SU-DHL-6 (cell line): ENCODE measurements at regions not wholly inside any gene's neighbourhood (a gene's known extent, or its start where the extent isn't known, plus 50 kb on each side); places are given as distances from the start of the nearest gene placed in this dataset.

Experiments
- H2AFZ ChIP-seq: fragments of 200-600 bp; sonication (generic); 2 replicates; pipeline ENCODE4 v1.6.1; 2014; ENCODE audit warnings: low read depth, mild to moderate bottlenecking, moderate library complexity, mixed read lengths, antibody characterized with exemption, low read length; ENCODE audit not compliant: severe bottlenecking
- H3F3A ChIP-seq: fragments of 200-600 bp; shearing (Covaris generic); 2 replicates; pipeline ENCODE4 v1.6.0; 2016; ENCODE audit warnings: antibody characterized with exemption, mild to moderate bottlenecking; ENCODE audit not compliant: insufficient read depth
- H3K27ac ChIP-seq: fragments of 200-600 bp; sonication (generic); 2 replicates; pipeline ENCODE4 v1.5.1; 2016; ENCODE audit warnings: low read depth, mild to moderate bottlenecking, low read length, moderate library complexity, mixed read lengths
- H3K27me3 ChIP-seq: fragments of 200-600 bp; sonication (generic), shearing (Covaris generic); 2 replicates; pipeline ENCODE4 v1.6.0; 2014; ENCODE audit warnings: mild to moderate bottlenecking, low read length
- H3K36me3 ChIP-seq: fragments of 200-600 bp; sonication (generic); 2 replicates; pipeline ENCODE4 v1.6.1; 2014; ENCODE audit warnings: mild to moderate bottlenecking, low read length, mixed read lengths
- H3K4me2 ChIP-seq: fragments of 300-600, 200-600 bp; shearing (Covaris generic), sonication (generic); 2 replicates; pipeline ENCODE4 v1.6.0; 2014; ENCODE audit warnings: low read length, low read depth, mild to moderate bottlenecking; ENCODE audit not compliant: poor library complexity, severe bottlenecking
- H3K4me3 ChIP-seq: fragments of 200-600 bp; sonication (generic); 2 replicates; pipeline ENCODE4 v1.5.1; 2014; ENCODE audit warnings: antibody characterized with exemption, low read length, mild to moderate bottlenecking, mixed read lengths; ENCODE audit not compliant: insufficient read depth, poor library complexity, severe bottlenecking
- H3K79me2 ChIP-seq: fragments of 200-600 bp; sonication (generic); 2 replicates; pipeline ENCODE4 v1.6.1; 2014; ENCODE audit warnings: mild to moderate bottlenecking, low read length, moderate library complexity; ENCODE audit not compliant: insufficient read depth
- H3K9ac ChIP-seq: fragments of 200-600 bp; sonication (generic); 2 replicates; pipeline ENCODE4 v1.7.0; 2014; ENCODE audit warnings: mild to moderate bottlenecking, low read length
- H3K9me2 ChIP-seq: fragments of 200-600 bp; sonication (generic); replicated peaks from 2 replicates; pipeline ENCODE4 v1.6.1; 2014; ENCODE audit warnings: low read length; ENCODE audit not compliant: insufficient read depth
- H3K9me3 ChIP-seq: fragments of 200-600 bp; sonication (generic); 2 replicates; pipeline ENCODE4 v1.6.1; 2014; ENCODE audit warnings: low read length, mixed read lengths; ENCODE audit not compliant: insufficient read depth
- H4K20me1 ChIP-seq: fragments of 200-600 bp; sonication (generic); 2 replicates; pipeline ENCODE4 v1.6.1; 2014; ENCODE audit warnings: low read depth, mild to moderate bottlenecking, antibody characterized with exemption, low read length, moderate library complexity, mixed read lengths
- EZH2phosphoT487 ChIP-seq: fragments of 200-600 bp; sonication (generic), shearing (Covaris generic); conservative IDR thresholded peaks from 2 replicates; pipeline ENCODE4 v1.6.1; 2018; ENCODE audit warnings: mild to moderate bottlenecking, antibody characterized with exemption, low read length, moderate library complexity, mixed read lengths
- TF ChIP-seq, protein P1 (sequence below): fragments of 200-600 bp; sonication (generic); IDR thresholded peaks from one replicate; pipeline ENCODE4 v1.5.1; 2017; ENCODE audit warnings: antibody characterized with exemption, mild to moderate bottlenecking, low read length, moderate library complexity; ENCODE audit not compliant: insufficient read depth, poor library complexity, severe bottlenecking

DNA sequence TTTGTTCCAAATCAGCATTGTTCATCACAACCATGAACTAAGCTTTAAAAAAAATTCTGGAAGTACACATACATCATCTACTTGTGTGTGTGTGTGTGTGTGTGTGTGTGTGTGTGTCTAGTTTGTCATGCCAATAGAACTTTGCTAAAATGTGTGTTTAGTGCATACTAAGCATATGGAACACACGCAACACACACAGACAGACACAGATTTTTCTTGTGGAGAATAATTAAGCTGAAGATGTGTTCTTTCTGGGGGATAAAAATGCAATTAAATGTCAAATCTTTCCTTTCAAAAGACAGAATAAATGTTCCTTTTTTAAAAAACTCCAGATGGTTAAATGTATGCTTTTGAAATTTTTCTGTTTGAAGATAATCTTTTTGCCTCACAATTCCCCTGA is 530.4 kb upstream of the INTU start:
- no peak overlapping the region for H3K9ac ChIP-seq
- no peak overlapping the region for H2AFZ ChIP-seq
- H3K79me2 ChIP-seq: no peaks in the 10 kb centered on the region
- no peaks in the 10 kb centered on the region for H3K9me3 ChIP-seq
- H3K27ac ChIP-seq: no peak overlapping the region
- TF ChIP-seq, protein P1, sequence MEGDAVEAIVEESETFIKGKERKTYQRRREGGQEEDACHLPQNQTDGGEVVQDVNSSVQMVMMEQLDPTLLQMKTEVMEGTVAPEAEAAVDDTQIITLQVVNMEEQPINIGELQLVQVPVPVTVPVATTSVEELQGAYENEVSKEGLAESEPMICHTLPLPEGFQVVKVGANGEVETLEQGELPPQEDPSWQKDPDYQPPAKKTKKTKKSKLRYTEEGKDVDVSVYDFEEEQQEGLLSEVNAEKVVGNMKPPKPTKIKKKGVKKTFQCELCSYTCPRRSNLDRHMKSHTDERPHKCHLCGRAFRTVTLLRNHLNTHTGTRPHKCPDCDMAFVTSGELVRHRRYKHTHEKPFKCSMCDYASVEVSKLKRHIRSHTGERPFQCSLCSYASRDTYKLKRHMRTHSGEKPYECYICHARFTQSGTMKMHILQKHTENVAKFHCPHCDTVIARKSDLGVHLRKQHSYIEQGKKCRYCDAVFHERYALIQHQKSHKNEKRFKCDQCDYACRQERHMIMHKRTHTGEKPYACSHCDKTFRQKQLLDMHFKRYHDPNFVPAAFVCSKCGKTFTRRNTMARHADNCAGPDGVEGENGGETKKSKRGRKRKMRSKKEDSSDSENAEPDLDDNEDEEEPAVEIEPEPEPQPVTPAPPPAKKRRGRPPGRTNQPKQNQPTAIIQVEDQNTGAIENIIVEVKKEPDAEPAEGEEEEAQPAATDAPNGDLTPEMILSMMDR: no peak
- no peak for TF ChIP-seq EZH2phosphoT487
- no peaks in the 10 kb centered on the region for H3K36me3 ChIP-seq
- H4K20me1 ChIP-seq: no peaks in the 10 kb centered on the region
- H3K4me3 ChIP-seq: no peak overlapping the region
- H3K9me2 ChIP-seq: no peaks in the 10 kb centered on the region
- H3F3A ChIP-seq: no peaks in the 10 kb centered on the region
- no peak overlapping the region for H3K4me2 ChIP-seq
- no peaks in the 10 kb centered on the region for H3K27me3 ChIP-seq

DNA sequence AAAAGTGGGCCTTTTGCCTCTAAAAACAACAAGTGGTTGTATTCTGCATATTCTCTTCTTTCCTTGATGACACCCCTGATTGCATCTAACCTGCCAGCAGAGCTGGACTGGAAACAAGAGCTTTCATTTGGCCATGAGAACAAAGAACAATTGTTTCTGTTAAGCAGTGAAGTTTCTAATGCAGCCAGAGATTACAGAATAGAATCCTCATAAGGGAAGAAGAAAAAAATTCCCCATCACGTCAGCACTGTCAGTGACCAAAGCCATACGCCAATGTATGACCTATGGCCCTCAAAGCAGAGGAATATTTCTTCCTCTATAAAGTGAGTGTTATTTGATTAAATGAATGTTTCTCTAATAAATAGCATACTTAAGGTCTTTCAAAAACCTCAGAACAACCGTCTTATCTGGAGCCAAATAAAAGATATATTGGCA is 529.1 kb upstream of the INTU start:
- Histone ChIP-seq H3K4me3 (no peak overlapping the region), H3K9ac (no peak overlapping the region), H3K4me2 (no peak overlapping the region), H3K9me3 (no peaks in the 10 kb centered on the region), H3F3A (no peaks in the 10 kb centered on the region), H3K27ac (no peak overlapping the region), H3K9me2 (no peaks in the 10 kb centered on the region), H3K27me3 (no peaks in the 10 kb centered on the region), H3K36me3 (no peaks in the 10 kb centered on the region), H4K20me1 (no peaks in the 10 kb centered on the region), H2AFZ (no peak overlapping the region), H3K79me2 (no peaks in the 10 kb centered on the region)
- TF ChIP-seq, protein P1: no peak
- no peak for TF ChIP-seq EZH2phosphoT487

DNA sequence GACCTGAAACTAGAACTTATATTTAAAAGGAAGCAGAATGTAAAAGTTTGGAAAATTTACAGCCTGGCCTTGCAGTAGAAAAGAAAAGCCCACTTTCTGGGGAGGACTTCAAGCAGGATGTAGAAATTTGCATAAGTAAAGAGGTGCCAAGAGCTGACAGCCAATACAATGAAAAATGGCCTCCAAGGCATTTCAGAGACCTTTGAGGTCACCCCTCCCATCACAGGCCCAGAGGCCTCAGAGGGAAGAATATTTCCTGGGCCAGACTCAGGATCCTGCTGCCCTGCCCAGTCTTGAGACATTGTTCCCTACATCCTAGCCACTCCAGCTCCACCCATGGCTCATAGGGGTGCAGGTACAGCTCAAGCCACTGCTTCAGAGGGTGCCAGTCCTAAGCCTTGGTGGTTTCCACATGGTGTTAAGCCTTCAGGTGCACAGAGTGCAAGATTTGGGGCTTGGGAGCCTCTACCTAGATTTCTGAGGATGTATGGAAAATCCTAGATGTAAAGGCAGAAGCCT is 518.9 kb upstream of the INTU start:
- Histone ChIP-seq H3F3A (no peaks in the 10 kb centered on the region), H3K9me3 (no peaks in the 10 kb centered on the region), H2AFZ (no peak overlapping the region), H3K4me3 (no peak overlapping the region), H3K36me3 (no peaks in the 10 kb centered on the region), H3K27me3 (no peaks in the 10 kb centered on the region), H3K9ac (no peak overlapping the region), H3K79me2 (no peaks in the 10 kb centered on the region), H3K9me2 (no peaks in the 10 kb centered on the region), H3K4me2 (no peak overlapping the region), H4K20me1 (no peaks in the 10 kb centered on the region), H3K27ac (no peak overlapping the region)
- no peak for TF ChIP-seq EZH2phosphoT487
- TF ChIP-seq, protein P1: no peak

DNA sequence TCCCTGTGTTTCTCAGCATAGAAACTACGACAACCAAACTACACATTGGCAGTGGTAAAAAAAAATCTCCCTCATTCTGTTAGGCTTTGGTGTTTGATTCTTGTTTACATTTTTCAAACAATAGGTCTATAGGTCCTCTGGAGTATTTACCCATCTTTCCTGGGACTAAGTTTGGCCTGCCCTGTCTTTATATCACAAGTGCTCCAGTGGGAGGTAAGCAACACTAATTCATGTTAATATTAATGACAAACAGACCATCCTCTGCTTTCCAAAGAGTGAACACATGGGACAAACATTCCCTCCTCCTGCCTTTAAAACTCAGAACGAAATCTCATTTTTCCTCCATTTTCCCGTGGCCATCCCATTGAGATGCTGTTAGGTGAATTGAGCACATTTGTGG is 514.1 kb upstream of the INTU start:
- H3K4me2 ChIP-seq: no peak overlapping the region
- no peaks in the 10 kb centered on the region for H3K27me3 ChIP-seq
- no peaks in the 10 kb centered on the region for H3K9me2 ChIP-seq
- H4K20me1 ChIP-seq: no peaks in the 10 kb centered on the region
- H3K4me3 ChIP-seq: no peak overlapping the region
- TF ChIP-seq, protein P1: no peak
- no peak for TF ChIP-seq EZH2phosphoT487
- no peak overlapping the region for H3K27ac ChIP-seq
- no peaks in the 10 kb centered on the region for H3K36me3 ChIP-seq
- no peaks in the 10 kb centered on the region for H3K9me3 ChIP-seq
- H3K9ac ChIP-seq: no peak overlapping the region
- H2AFZ ChIP-seq: no peak overlapping the region
- no peaks in the 10 kb centered on the region for H3K79me2 ChIP-seq
- no peaks in the 10 kb centered on the region for H3F3A ChIP-seq
